SK-N-MC (cell line): ENCODE measurements at regions not wholly inside any gene's neighbourhood (a gene's known extent, or its start where the extent isn't known, plus 50 kb on each side); places are given as distances from the start of the nearest gene placed in this dataset.

ENCODE experiments used
- EZH2 ChIP-seq: fragments of 200-600 bp; sonication (generic); IDR thresholded peaks from one replicate; pipeline ENCODE4 v1.6.1; 2017; ENCODE audit warnings: antibody characterized with exemption
- FOXP2 ChIP-seq: optimal IDR thresholded peaks from 2 replicates; pipeline ENCODE3; 2011; ENCODE audit warnings: mild to moderate bottlenecking, moderate library complexity; ENCODE audit not compliant: insufficient read depth; ENCODE audit errors: extremely low read length, control extremely low read depth
- POLR2AphosphoS5 ChIP-seq: IDR thresholded peaks from 2 replicates; pipeline ENCODE4 v1.6.1; 2012; ENCODE audit warnings: mild to moderate bottlenecking, low read depth, low read length, borderline replicate concordance

GRCh38 chr4:125390126-125390525, 75.4 kb downstream of the FAT4 start:
- no peak for TF ChIP-seq POLR2AphosphoS5
- TF ChIP-seq EZH2 = no peak
- no peak for TF ChIP-seq FOXP2
